Dendritic cell treated with granulocyte-macrophage colony-stimulating factor and Interleukin-4, amounts not matched to agents 40 ng/mL and 50 ng/mL, for 4 days (primary cell): ENCODE measurements at regions not wholly inside any gene's neighbourhood (a gene's known extent, or its start where the extent isn't known, plus 50 kb on each side); places are given as distances from the start of the nearest gene placed in this dataset.

Experiments
- H3K27ac Mint-ChIP-seq: one replicate; pipeline ENCODE4 v1.8.0; 2022; ENCODE audit warnings: mild to moderate bottlenecking, mixed read lengths
- H3K27me3 Mint-ChIP-seq: one replicate; pipeline ENCODE4 v1.8.0; 2022; ENCODE audit warnings: mild to moderate bottlenecking, mixed read lengths
- H3K36me3 Mint-ChIP-seq: one replicate; pipeline ENCODE4 v1.8.0; 2022; ENCODE audit warnings: low read depth, mixed read lengths
- H3K4me1 Mint-ChIP-seq: one replicate; pipeline ENCODE4 v1.8.0; 2022; ENCODE audit warnings: low read depth, mixed read lengths
- H3K4me3 Mint-ChIP-seq: one replicate; pipeline ENCODE4 v1.8.0; 2022; ENCODE audit warnings: mild to moderate bottlenecking, moderate library complexity, mixed read lengths
- H3K9me3 Mint-ChIP-seq: one replicate; pipeline ENCODE4 v1.8.0; 2022; ENCODE audit warnings: mixed read lengths
- intact Hi-C: fragments of 100-400 bp; cut with micrococcal nuclease; formaldehyde crosslinking; loops from one replicate; pipeline ENCODE4 v1.15.0; 2022

DNA sequence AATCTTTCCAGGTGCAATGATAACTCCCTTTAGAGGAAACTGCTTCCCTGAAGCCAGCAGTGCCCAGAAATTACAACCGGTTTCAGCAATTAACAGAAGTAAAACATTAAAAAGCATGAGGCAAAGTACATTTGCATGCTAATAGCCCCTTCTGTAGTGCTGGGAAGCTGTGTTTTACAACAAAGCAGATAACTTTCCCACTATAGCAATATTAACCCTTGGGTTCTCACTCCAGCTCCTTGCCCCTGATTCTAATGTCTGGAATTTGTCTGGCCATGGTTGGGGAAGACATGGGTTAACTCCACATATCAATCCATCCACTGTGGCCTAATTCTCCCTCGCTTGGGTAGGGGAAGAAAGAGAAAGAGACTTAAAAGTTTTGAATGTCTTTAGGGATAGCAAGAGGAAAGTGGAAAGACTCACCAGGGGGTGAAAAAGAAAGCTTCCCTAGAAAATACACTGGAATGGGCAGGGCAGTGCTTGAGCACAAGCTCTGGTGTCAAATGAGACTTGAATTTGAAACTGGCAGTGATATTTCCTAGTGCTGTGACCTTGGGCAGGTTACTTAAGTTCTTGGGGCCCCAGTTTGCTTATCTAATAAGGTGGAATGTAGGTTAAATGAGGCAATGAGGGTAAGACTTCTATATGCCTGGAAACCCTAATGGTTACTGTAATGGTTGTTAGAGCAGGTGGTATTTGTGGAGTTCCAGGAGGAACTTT is 102.0 kb downstream of the SOX9 start:
- intact Hi-C loops, result no loop called here
- Mint-ChIP-seq H3K9me3 (no peaks in the 10 kb centered on the region), H3K27ac (no peak overlapping the region), H3K4me1 (no peaks in the 10 kb centered on the region), H3K36me3 (no peaks in the 10 kb centered on the region), H3K4me3 (no peak overlapping the region), H3K27me3 (peaks cover 36% of the 10 kb centered on the region)

DNA sequence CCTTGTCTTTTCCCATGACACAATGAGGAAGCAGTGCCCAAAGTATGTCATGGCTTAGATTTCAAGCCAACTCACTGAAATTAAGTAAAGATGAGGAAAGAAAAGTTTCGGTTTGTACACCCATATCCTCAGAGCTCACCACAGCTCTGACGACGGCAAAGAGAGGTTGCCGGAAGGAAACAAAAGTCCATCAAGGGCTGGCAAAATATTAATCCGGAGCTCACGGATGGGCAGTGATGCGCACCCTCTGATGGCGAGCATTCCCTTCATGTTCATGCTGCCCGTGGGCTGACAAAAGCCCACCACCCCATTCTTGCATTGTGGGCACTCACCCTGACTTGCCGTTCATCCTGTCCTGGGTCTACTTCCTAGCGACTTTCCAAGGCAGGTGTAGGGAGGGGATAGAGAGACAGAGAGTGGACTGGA is 103.1 kb downstream of the SOX9 start:
- Mint-ChIP-seq H3K4me3 (no peak overlapping the region), H3K27ac (no peak overlapping the region), H3K4me1 (no peaks in the 10 kb centered on the region), H3K36me3 (no peaks in the 10 kb centered on the region), H3K27me3 (peaks cover 26% of the 10 kb centered on the region), H3K9me3 (no peaks in the 10 kb centered on the region)
- intact Hi-C loops, result no loop called here

DNA sequence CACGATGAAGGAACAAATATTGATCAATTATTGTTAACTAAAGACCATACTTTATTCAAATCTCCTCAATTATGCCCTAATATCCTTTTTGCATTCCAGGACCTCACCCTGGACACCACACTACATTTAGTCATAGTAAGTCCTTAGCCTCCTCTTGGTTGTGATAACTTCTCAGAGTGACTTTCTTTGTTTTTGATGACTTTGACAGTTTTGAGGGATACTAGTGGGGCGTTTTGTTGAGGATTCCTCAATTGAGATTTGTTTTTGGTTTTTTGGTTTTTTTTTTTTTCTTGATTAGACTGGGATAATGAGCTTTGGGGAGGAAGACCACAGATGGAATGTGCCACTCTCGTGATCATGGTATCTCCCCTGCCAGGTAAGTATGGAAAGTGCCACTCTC is 105.5 kb downstream of the SOX9 start:
- intact Hi-C loops, result no loop called here
- H3K36me3 Mint-ChIP-seq, result no peaks in the 10 kb centered on the region
- no peak overlapping the region for H3K27ac Mint-ChIP-seq
- H3K4me3 Mint-ChIP-seq, result no peak overlapping the region
- peaks cover 3% of the 10 kb centered on the region for H3K27me3 Mint-ChIP-seq
- no peaks in the 10 kb centered on the region for H3K4me1 Mint-ChIP-seq
- H3K9me3 Mint-ChIP-seq, result no peaks in the 10 kb centered on the region

DNA sequence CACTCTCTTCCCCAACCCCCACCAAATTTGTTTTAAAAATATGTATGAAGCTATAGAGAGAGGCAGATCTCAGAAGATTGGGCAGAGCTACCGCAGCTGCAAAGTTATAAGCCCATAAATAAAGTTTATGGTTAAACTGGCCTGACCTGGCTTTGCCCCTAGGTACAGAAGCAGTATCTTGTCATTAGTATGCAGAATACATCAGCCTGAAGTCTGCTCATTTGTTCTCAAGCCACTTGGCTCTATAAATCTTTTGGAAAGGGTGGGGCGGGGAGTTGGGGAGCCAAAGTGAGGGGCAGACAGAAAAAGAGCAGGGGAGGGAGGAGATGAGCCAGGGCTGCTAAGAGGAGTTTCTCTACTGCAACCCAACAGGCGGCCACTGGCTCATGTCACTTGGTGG is 113.2 kb downstream of the SOX9 start:
- no peaks in the 10 kb centered on the region for H3K36me3 Mint-ChIP-seq
- no peaks in the 10 kb centered on the region for H3K4me1 Mint-ChIP-seq
- no peaks in the 10 kb centered on the region for H3K9me3 Mint-ChIP-seq
- no peaks in the 10 kb centered on the region for H3K27me3 Mint-ChIP-seq
- H3K4me3 Mint-ChIP-seq, result no peak overlapping the region
- no peak overlapping the region for H3K27ac Mint-ChIP-seq
- intact Hi-C loops, result no loop called here

DNA sequence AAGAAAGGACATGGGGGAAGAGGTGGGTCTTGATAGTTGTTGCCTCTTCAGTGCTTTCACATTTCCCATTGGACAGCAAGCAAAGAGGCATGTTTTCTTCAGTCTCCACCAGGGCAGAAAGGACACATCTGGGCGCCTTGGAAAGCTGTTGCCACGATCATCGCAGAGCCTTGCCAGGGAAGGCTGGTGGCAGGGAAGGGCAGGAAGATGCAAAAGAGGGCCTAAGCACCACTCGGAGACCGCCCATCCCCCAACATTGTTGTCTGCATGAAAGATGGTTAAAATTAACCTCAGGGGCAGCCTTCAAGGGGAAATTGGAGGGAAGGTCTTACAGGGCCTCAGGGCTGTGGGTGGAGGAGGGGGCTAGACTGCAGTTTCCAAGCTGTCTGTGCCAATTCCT is 114.2 kb downstream of the SOX9 start:
- Mint-ChIP-seq H3K9me3 (no peaks in the 10 kb centered on the region), H3K36me3 (no peaks in the 10 kb centered on the region), H3K4me3 (no peak overlapping the region), H3K4me1 (no peaks in the 10 kb centered on the region), H3K27me3 (no peaks in the 10 kb centered on the region), H3K27ac (no peak overlapping the region)
- intact Hi-C loops, result no loop called here

DNA sequence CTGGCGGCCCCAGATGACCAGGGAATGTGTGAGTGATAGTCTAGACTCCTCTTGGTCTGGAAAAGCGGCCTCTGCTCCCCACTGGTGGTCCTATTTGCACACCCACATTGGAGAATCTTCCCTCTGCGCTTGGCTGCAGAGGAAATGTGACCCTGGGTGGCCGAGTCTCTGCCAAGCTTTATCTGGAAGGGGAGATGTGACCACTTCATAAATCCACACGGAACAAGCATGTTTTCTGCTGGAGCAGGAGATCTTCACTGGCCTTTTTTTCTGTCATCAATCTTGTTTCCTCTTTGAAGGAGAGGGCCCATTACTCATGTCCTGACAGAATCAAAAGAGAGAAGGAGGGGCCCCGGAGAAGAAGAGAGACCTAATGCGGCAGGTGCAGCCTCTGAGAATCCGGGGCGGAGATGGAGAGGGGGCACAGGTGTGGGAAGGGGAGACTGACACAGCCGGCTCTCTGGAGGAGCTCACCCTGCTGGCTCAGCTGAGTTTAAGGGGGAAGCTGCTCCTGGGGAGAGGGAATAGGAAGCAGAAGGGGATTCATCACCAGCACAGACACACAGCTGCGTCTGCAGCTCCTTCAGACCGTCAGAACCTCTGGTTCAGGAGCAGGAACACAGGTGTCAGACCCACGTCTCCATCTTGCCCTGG is 116.3 kb downstream of the SOX9 start:
- Mint-ChIP-seq H3K36me3 (no peaks in the 10 kb centered on the region), H3K4me3 (no peak overlapping the region), H3K27ac (no peak overlapping the region), H3K4me1 (no peaks in the 10 kb centered on the region), H3K9me3 (peaks cover under 1% of the 10 kb centered on the region), H3K27me3 (no peaks in the 10 kb centered on the region)
- intact Hi-C loops, result no loop called here

DNA sequence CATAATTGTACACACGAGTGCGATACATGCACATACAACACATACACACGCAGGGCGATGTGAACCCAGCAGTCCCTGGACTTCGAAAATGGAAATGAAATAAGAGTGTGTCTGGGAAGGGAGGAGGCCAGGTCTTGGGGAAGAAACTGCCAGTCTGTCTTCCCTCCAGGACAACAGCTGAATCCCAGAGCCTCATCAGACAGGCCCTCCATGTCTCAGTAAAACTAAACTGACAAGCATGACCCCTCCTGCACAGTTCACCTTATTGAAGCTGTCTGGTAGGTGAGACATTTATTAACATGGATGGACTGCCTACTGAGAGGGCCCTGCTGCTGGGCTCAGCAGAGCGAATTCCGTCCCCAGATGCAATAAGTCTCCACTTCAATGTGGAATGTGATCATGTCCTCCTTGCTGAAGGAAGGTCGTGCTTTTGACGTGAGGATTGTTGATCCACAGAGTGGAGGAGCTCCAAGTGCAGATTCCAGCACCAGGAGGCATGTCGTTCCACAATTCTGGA is 117.4 kb downstream of the SOX9 start:
- Mint-ChIP-seq H3K27ac (no peak overlapping the region), H3K4me3 (no peak overlapping the region), H3K27me3 (no peaks in the 10 kb centered on the region), H3K4me1 (no peaks in the 10 kb centered on the region), H3K9me3 (peaks cover 8% of the 10 kb centered on the region), H3K36me3 (no peaks in the 10 kb centered on the region)
- intact Hi-C loops, result no loop called here

DNA sequence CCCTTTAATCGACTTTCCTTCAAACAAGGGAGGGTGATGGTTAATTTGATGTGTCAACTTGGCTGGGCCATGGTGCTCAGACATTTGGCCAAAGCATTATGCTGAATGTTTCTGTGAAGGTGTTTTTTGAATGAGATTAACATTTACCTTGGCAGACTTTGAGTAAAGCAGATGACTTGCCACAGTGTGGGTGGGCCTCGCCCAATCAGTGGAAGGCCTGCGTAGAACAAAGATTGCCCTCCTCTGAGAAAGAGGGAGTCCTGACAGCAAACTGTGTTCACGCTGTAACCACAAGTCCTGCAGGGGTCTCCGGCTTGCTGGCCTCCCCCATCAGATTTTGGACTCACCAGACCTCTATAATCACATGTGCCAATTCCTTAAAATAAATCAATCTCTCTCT is 118.7 kb downstream of the SOX9 start:
- Mint-ChIP-seq H3K4me1 (no peaks in the 10 kb centered on the region), H3K27me3 (no peaks in the 10 kb centered on the region), H3K9me3 (peaks cover 15% of the 10 kb centered on the region), H3K36me3 (no peaks in the 10 kb centered on the region), H3K27ac (no peak overlapping the region), H3K4me3 (no peak overlapping the region)
- intact Hi-C loops, result no loop called here

DNA sequence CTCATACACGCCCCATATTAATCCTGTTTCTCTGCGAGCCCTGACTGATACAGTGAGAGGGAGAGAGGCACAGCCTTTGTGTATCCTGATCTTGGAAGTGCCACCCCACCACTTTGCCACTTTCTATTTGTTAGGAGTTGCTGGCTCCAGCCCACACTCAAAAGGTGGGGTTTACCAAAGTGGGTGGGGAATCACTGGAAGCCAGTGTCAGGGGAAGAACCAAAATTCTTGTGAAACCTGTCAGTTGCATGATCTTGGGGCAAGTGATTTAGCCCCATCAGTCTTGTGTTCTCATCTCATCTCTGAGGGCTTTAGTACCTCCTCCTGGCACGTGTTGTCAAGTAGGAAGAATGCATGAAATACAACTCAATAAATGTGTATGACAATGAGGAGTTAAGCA is 119.5 kb downstream of the SOX9 start:
- Mint-ChIP-seq H3K27ac (no peak overlapping the region), H3K36me3 (no peaks in the 10 kb centered on the region), H3K4me1 (no peaks in the 10 kb centered on the region), H3K27me3 (no peaks in the 10 kb centered on the region), H3K9me3 (peaks cover 18% of the 10 kb centered on the region), H3K4me3 (no peak overlapping the region)
- intact Hi-C loops, result no loop called here

DNA sequence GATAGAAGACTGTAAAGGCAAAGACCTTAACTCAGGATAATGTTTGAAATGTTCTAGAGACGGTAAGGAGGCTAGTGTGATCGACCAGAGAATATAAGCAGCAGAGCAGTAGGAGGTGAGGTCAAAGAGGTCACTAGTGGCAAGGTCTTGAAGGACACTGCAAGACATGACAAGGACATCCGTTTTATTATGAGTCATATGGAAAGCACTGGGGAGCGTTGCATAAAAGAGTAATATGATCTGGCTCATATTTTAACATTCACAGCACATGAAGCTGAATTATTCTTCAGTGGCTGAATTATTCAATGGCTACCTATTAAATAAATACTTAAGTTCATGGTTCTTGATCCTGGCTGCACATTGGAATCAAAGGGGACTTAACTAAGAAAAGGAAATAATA is 123.7 kb downstream of the SOX9 start:
- Mint-ChIP-seq H3K36me3 (no peaks in the 10 kb centered on the region), H3K4me1 (no peaks in the 10 kb centered on the region), H3K27ac (no peak overlapping the region), H3K4me3 (no peak overlapping the region), H3K27me3 (no peaks in the 10 kb centered on the region), H3K9me3 (peaks cover 27% of the 10 kb centered on the region)
- intact Hi-C loops, result no loop called here

DNA sequence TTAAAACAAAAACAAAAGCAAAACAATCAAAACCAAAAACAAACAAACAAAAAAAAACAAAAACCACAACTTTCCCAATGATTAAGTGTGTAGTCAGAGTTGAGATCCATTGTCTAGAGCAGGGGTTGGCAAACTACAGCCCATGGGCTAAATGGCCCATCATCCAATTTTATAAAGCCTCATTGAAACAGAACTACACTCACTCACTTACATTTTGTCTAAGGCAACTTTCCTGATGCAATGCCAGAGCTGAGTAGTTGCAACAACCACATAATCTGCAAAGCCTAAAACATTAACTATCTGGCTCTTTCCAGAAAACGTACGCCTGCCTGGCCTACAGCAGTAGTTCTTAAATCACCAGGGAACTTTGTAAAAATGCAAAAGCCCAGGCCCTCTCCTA is 124.1 kb downstream of the SOX9 start:
- Mint-ChIP-seq H3K36me3 (no peaks in the 10 kb centered on the region), H3K27me3 (no peaks in the 10 kb centered on the region), H3K9me3 (peaks cover 27% of the 10 kb centered on the region), H3K4me3 (no peak overlapping the region), H3K27ac (no peak overlapping the region), H3K4me1 (no peaks in the 10 kb centered on the region)
- intact Hi-C loops, result no loop called here

DNA sequence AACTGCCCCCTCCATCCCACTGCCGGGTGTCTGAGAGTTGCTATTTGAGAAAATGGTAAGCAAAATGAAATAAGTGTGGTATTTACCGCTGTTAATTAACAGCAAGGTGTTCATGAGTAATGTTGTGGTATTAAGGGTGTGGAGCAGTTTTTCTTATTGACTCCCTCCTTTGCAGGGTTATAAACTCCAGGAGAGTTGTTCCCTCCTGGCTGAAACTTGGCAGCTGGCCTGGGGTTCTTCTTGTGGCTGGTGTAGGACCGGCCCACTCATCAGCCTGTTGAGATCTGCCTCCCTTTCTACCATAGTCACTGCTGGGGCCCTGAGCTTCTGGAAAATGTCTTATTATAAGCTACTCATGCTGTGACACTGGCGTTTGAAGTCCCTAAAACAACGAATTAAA is 128.6 kb downstream of the SOX9 start:
- no peaks in the 10 kb centered on the region for H3K36me3 Mint-ChIP-seq

DNA sequence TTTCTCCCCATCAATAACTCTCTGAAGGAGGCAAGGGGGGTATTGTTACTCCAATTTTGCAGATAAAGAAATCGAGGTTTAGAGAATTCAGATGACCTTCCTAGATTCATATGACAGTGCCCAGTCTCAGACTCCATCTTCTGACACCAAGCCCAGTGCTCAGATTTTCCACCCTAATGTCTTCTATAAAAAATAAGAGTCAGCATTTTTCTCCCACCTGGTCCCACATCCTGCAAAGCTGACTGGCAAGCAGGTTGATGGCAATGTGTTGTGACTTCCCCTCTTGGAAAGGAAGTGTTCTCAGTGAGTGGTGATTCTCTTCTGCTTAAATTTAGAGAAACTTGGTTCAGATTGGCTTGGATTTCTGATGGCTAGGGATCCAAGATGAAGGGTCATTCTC is 129.4 kb downstream of the SOX9 start:
- H3K4me3 Mint-ChIP-seq, result no peak overlapping the region
- no peak overlapping the region for H3K27ac Mint-ChIP-seq
- H3K36me3 Mint-ChIP-seq, result no peaks in the 10 kb centered on the region
- H3K9me3 Mint-ChIP-seq, result peaks cover 25% of the 10 kb centered on the region
- no peaks in the 10 kb centered on the region for H3K4me1 Mint-ChIP-seq
- intact Hi-C loops, result no loop called here
- H3K27me3 Mint-ChIP-seq, result no peaks in the 10 kb centered on the region

More for the DNA sequence above, 128.6 kb downstream of the SOX9 start:
- Mint-ChIP-seq H3K4me3 (no peak overlapping the region), H3K27me3 (no peaks in the 10 kb centered on the region), H3K9me3 (peaks cover 24% of the 10 kb centered on the region), H3K4me1 (no peaks in the 10 kb centered on the region), H3K27ac (no peak overlapping the region)
- intact Hi-C loops, result no loop called here

DNA sequence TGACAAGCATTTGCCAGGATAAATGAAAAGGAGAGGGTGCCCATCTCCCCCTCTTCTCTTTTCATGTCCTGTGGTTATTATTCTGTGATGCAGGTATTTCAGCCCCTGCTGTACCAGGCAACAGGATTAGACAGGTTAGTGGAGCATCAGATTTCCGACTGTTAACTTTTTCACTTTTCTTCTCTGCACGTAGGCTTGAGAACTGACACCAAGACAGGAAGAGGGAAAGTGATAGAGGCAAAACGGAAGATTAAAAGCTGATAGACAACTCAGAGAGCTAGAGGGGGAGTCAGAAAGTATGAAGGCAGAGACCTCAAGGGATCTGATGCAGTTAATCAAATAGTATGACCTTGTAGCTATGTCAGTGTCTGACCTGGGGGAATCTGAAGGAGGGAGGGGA is 132.8 kb downstream of the SOX9 start:
- Mint-ChIP-seq H3K4me1 (no peaks in the 10 kb centered on the region), H3K36me3 (no peaks in the 10 kb centered on the region), H3K27ac (no peak overlapping the region), H3K9me3 (peaks cover 16% of the 10 kb centered on the region), H3K27me3 (no peaks in the 10 kb centered on the region), H3K4me3 (no peak overlapping the region)
- intact Hi-C loops, result no loop called here
